ENCODE measurements at regions not wholly inside any gene's neighbourhood (a gene's known extent, or its start where the extent isn't known, plus 50 kb on each side); places are given as distances from the start of the nearest gene placed in this dataset.

DNA sequence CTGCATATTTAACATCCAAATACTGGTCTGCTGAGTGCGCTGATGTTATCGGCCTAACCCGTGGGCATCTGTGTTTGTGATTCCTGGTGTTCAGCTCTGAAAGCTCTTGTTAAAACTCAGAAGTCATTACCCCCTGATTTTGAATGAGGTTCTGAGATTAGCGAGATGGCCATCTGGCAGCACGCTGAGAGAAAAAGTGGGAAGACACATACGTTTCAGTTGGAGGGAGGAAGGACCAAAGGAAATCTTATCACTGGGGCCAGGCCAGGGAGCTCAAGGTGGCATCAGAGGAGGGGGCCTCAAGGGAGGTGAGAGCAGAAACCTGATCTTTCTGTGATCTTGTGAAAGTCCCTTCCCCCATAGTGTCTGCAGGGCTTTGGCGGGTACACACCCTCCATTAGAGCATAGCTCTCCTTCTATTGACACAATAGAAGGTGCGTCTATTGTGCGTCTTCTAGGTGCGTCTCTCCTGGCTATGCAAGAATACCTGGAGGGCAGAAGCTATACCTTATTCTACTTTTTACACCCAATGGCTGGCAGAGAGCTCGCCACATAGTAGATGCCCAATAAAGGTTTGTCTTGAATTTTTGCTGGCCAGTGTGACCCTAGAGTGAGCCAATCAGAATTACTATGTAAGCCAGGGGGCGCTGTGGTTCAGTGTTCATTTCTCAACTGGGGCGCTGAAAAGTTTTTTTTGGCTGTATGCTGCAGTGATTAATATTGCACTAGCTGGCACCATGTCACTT, 182.4 kb downstream of the SHQ1 start:
- H3K9me2 ChIP-seq (replicated peaks; ENCODE audit: insufficient read depth, low read length): no peaks in the 10 kb centered on the region
- no peak overlapping the region for H3K27ac ChIP-seq (ENCODE audit: low read length)
- H3K36me3 ChIP-seq (ENCODE audit: insufficient read depth, low read length): no peaks in the 10 kb centered on the region
- H4K20me1 ChIP-seq (ENCODE audit: insufficient read depth, low read depth, low read length): no peaks in the 10 kb centered on the region
- H3K4me1 ChIP-seq (ENCODE audit: low read length): no peaks in the 10 kb centered on the region
- no peak overlapping the region for H2AFZ ChIP-seq (ENCODE audit: low read length)
- H3K4me2 ChIP-seq (ENCODE audit: low read depth, low read length, poor library complexity, severe bottlenecking): no peak overlapping the region
- DNase-seq: peak; percentile 77
- H3K4me3 ChIP-seq (ENCODE audit: low read length): no peak overlapping the region
- no peaks in the 10 kb centered on the region for H3K9me3 ChIP-seq (ENCODE audit: low read length)
- H3K79me2 ChIP-seq (ENCODE audit: low read length): no peaks in the 10 kb centered on the region
- no peak overlapping the region for H3K9ac ChIP-seq (ENCODE audit: low read length)
- no peaks in the 10 kb centered on the region for H3K27me3 ChIP-seq (ENCODE audit: low read length)

- Histone ChIP-seq H3K4me2 (ENCODE audit: low read depth, low read length, poor library complexity, severe bottlenecking) (no peak overlapping the region), H3K9me2 (replicated peaks; ENCODE audit: insufficient read depth, low read length) (no peaks in the 10 kb centered on the region), H3K27ac (ENCODE audit: low read length) (no peak overlapping the region), H3K4me1 (ENCODE audit: low read length) (no peaks in the 10 kb centered on the region), H2AFZ (ENCODE audit: low read length) (no peak overlapping the region), H3K9ac (ENCODE audit: low read length) (no peak overlapping the region), H3K79me2 (ENCODE audit: low read length) (no peaks in the 10 kb centered on the region), H3K27me3 (ENCODE audit: low read length) (no peaks in the 10 kb centered on the region), H4K20me1 (ENCODE audit: insufficient read depth, low read depth, low read length) (no peaks in the 10 kb centered on the region), H3K4me3 (ENCODE audit: low read length) (no peak overlapping the region), H3K9me3 (ENCODE audit: low read length) (no peaks in the 10 kb centered on the region), H3K36me3 (ENCODE audit: insufficient read depth, low read length) (no peaks in the 10 kb centered on the region)
- DNase-seq: no peak
These were observed 183.1 kb downstream of the SHQ1 start for GRCh38 chr3:72665103-72665502.

DNA sequence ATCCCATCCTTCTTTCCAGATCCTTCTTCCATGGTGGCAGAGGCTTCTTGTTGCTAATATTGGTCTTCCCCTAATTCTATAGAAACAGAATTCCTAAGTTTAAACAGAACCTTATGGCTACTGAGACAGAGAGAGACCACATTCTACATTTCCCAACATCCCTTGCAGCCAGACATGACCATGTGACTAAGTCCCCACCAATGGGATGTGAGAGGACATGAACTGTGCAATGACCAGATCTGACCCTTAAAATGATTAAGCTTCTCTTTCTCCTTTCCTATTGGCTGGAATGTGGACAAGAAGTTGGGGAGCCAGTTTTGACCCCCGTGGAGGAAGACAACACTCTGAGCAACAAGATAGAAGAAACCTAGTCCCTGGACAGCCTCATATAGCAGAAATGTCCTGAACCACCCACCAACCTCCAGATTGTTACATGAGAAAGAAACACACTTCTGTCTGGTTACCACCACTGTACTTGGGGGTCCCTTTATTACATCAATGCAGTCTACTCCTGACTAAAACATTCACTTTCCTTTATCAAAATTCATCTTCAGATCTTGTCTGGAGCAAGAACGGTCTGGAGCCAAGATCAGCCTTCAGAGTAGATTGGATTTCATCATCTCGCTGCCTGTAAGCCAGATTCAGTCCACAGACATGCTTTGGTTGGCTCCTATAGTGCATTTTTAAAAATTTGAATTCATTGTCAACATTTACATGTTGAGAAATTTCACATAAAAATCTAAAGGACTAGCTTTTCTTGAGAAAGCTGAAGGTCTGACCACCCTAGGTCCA, 183.9 kb downstream of the SHQ1 start:
- H3K27ac ChIP-seq (ENCODE audit: low read length): no peak overlapping the region
- H2AFZ ChIP-seq (ENCODE audit: low read length): no peak overlapping the region
- H3K4me3 ChIP-seq (ENCODE audit: low read length): no peak overlapping the region
- no peaks in the 10 kb centered on the region for H4K20me1 ChIP-seq (ENCODE audit: insufficient read depth, low read depth, low read length)
- H3K27me3 ChIP-seq (ENCODE audit: low read length): no peaks in the 10 kb centered on the region
- DNase-seq: no peak
- H3K9me2 ChIP-seq (replicated peaks; ENCODE audit: insufficient read depth, low read length): no peaks in the 10 kb centered on the region
- H3K9ac ChIP-seq (ENCODE audit: low read length): no peak overlapping the region
- no peaks in the 10 kb centered on the region for H3K4me1 ChIP-seq (ENCODE audit: low read length)
- H3K9me3 ChIP-seq (ENCODE audit: low read length): no peaks in the 10 kb centered on the region
- H3K79me2 ChIP-seq (ENCODE audit: low read length): no peaks in the 10 kb centered on the region
- H3K36me3 ChIP-seq (ENCODE audit: insufficient read depth, low read length): no peaks in the 10 kb centered on the region
- no peak overlapping the region for H3K4me2 ChIP-seq (ENCODE audit: low read depth, low read length, poor library complexity, severe bottlenecking)

- Histone ChIP-seq H2AFZ (ENCODE audit: low read length) (no peak overlapping the region), H3K36me3 (ENCODE audit: insufficient read depth, low read length) (no peaks in the 10 kb centered on the region), H3K4me1 (ENCODE audit: low read length) (no peaks in the 10 kb centered on the region), H3K9me3 (ENCODE audit: low read length) (no peaks in the 10 kb centered on the region), H3K4me2 (ENCODE audit: low read depth, low read length, poor library complexity, severe bottlenecking) (no peak overlapping the region), H3K79me2 (ENCODE audit: low read length) (no peaks in the 10 kb centered on the region), H3K9ac (ENCODE audit: low read length) (no peak overlapping the region), H4K20me1 (ENCODE audit: insufficient read depth, low read depth, low read length) (no peaks in the 10 kb centered on the region), H3K27me3 (ENCODE audit: low read length) (no peaks in the 10 kb centered on the region), H3K4me3 (ENCODE audit: low read length) (no peak overlapping the region), H3K9me2 (replicated peaks; ENCODE audit: insufficient read depth, low read length) (no peaks in the 10 kb centered on the region), H3K27ac (ENCODE audit: low read length) (no peak overlapping the region)
- DNase-seq: no peak
These were observed 184.8 kb downstream of the SHQ1 start for GRCh38 chr3:72663429-72663828.

- H2AFZ ChIP-seq (ENCODE audit: low read length): no peak overlapping the region
- no peaks in the 10 kb centered on the region for H3K9me2 ChIP-seq (replicated peaks; ENCODE audit: insufficient read depth, low read length)
- no peaks in the 10 kb centered on the region for H3K27me3 ChIP-seq (ENCODE audit: low read length)
- H3K4me3 ChIP-seq (ENCODE audit: low read length): no peak overlapping the region
- no peaks in the 10 kb centered on the region for H3K9me3 ChIP-seq (ENCODE audit: low read length)
- H3K79me2 ChIP-seq (ENCODE audit: low read length): no peaks in the 10 kb centered on the region
- no peaks in the 10 kb centered on the region for H3K36me3 ChIP-seq (ENCODE audit: insufficient read depth, low read length)
- no peak overlapping the region for H3K9ac ChIP-seq (ENCODE audit: low read length)
- H3K4me2 ChIP-seq (ENCODE audit: low read depth, low read length, poor library complexity, severe bottlenecking): no peak overlapping the region
- H3K4me1 ChIP-seq (ENCODE audit: low read length): no peaks in the 10 kb centered on the region
- no peaks in the 10 kb centered on the region for H4K20me1 ChIP-seq (ENCODE audit: insufficient read depth, low read depth, low read length)
- H3K27ac ChIP-seq (ENCODE audit: low read length): no peak overlapping the region
- DNase-seq: no peak
These were observed 187.2 kb downstream of the SHQ1 start for GRCh38 chr3:72661115-72661457.

DNA sequence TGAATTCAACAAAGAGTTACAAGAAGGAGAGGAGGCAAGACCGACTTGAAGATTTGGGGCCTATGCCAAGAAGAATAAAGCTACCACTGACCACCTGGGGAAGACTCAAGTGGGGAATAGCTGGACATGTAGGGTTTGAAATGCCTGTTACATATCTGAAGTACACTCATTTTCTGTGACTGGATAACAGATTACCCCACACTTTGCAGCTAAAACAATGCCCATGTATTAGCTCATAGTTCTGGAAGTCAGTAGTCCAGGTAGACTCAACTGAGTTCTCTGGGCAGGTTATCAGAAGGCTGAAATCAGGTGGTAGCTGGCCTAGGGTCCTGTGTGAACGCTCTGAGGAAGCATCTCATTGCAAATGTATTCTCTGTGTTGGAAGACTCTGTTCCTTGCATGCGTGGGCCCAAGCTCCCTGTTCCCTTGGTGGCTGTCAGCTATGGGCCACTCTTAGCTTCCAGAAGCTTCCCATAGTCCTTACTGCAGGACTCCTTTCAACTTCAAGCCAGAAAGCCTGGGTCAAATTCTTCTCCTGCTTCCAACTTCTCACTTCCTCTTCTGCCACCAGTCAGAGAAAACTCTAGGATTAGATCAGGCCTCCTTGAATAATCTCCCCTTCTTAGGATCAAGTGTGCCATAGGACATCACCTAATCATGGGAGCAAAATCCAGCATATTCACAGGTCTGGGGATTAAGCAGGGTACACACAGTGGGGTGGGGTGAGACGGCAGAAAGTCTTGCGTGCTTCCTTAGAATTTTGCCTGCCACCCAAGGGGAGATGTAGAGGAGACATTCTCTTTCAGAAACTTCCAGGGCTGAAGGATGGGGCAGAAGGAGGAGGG, 187.8 kb downstream of the SHQ1 start:
- Histone ChIP-seq H3K4me3 (ENCODE audit: low read length) (no peak overlapping the region), H3K27me3 (ENCODE audit: low read length) (no peaks in the 10 kb centered on the region), H3K36me3 (ENCODE audit: insufficient read depth, low read length) (no peaks in the 10 kb centered on the region), H3K4me1 (ENCODE audit: low read length) (no peaks in the 10 kb centered on the region), H3K4me2 (ENCODE audit: low read depth, low read length, poor library complexity, severe bottlenecking) (no peak overlapping the region), H3K9ac (ENCODE audit: low read length) (no peak overlapping the region), H2AFZ (ENCODE audit: low read length) (no peak overlapping the region), H4K20me1 (ENCODE audit: insufficient read depth, low read depth, low read length) (no peaks in the 10 kb centered on the region), H3K9me2 (replicated peaks; ENCODE audit: insufficient read depth, low read length) (no peaks in the 10 kb centered on the region), H3K9me3 (ENCODE audit: low read length) (no peaks in the 10 kb centered on the region), H3K79me2 (ENCODE audit: low read length) (no peaks in the 10 kb centered on the region), H3K27ac (ENCODE audit: low read length) (no peak overlapping the region)
- DNase-seq: no peak

DNA sequence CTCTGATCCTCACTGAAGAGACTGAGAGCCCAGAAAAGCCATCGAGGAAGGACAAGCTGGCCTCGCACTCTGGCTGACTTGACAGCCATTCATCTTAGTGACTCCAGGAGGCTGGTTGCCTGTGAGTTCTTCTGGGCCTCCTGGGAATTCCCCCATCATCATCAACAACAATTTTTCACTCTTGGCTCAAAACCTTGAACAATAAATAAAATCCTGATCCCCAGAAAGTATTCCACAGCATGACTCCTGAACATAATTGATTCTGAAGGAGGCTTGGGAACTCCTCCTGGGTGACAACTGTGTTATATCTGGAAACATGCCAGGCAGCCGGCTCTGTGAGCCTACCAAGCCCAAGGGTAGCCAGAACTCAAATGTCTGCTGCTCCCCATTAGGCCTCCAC, 188.6 kb downstream of the SHQ1 start:
- no peak overlapping the region for H3K4me2 ChIP-seq (ENCODE audit: low read depth, low read length, poor library complexity, severe bottlenecking)
- no peaks in the 10 kb centered on the region for H3K36me3 ChIP-seq (ENCODE audit: insufficient read depth, low read length)
- H3K27me3 ChIP-seq (ENCODE audit: low read length): no peaks in the 10 kb centered on the region
- H3K4me3 ChIP-seq (ENCODE audit: low read length): no peak overlapping the region
- no peaks in the 10 kb centered on the region for H3K4me1 ChIP-seq (ENCODE audit: low read length)
- no peak overlapping the region for H3K27ac ChIP-seq (ENCODE audit: low read length)
- no peak overlapping the region for H2AFZ ChIP-seq (ENCODE audit: low read length)
- no peaks in the 10 kb centered on the region for H3K9me2 ChIP-seq (replicated peaks; ENCODE audit: insufficient read depth, low read length)
- no peaks in the 10 kb centered on the region for H3K79me2 ChIP-seq (ENCODE audit: low read length)
- no peak for DNase-seq
- no peak overlapping the region for H3K9ac ChIP-seq (ENCODE audit: low read length)
- no peaks in the 10 kb centered on the region for H3K9me3 ChIP-seq (ENCODE audit: low read length)
- no peaks in the 10 kb centered on the region for H4K20me1 ChIP-seq (ENCODE audit: insufficient read depth, low read depth, low read length)

DNA sequence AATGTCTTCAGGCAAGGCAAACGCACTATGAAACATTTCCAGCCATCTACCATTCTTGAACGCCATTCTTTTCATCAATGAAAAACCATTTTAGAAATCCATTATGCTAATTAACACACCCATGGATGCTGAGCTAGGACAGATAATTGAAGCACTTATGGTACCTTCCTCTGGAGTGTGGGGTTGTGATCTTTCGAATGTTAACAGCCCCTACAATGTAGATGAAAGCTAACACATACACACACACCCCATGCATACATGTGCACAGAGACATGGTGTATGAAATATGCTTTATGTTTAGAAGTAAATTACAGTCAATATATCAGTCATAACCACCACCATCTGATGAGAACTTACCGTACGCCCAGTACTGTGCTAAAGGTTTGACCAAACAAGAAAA, 189.1 kb downstream of the SHQ1 start:
- H3K27ac ChIP-seq (ENCODE audit: low read length): no peak overlapping the region
- H3K9me2 ChIP-seq (replicated peaks; ENCODE audit: insufficient read depth, low read length): no peaks in the 10 kb centered on the region
- H3K79me2 ChIP-seq (ENCODE audit: low read length): no peaks in the 10 kb centered on the region
- no peaks in the 10 kb centered on the region for H4K20me1 ChIP-seq (ENCODE audit: insufficient read depth, low read depth, low read length)
- no peak overlapping the region for H3K9ac ChIP-seq (ENCODE audit: low read length)
- H3K9me3 ChIP-seq (ENCODE audit: low read length): no peaks in the 10 kb centered on the region
- no peaks in the 10 kb centered on the region for H3K4me1 ChIP-seq (ENCODE audit: low read length)
- no peak for DNase-seq
- no peaks in the 10 kb centered on the region for H3K27me3 ChIP-seq (ENCODE audit: low read length)
- H3K4me3 ChIP-seq (ENCODE audit: low read length): no peak overlapping the region
- H2AFZ ChIP-seq (ENCODE audit: low read length): no peak overlapping the region
- H3K4me2 ChIP-seq (ENCODE audit: low read depth, low read length, poor library complexity, severe bottlenecking): no peak overlapping the region
- no peaks in the 10 kb centered on the region for H3K36me3 ChIP-seq (ENCODE audit: insufficient read depth, low read length)
